ENCODE measurements at regions not wholly inside any gene's neighbourhood (a gene's known extent, or its start where the extent isn't known, plus 50 kb on each side); places are given as distances from the start of the nearest gene placed in this dataset.

- POLR2A ChIA-PET (ENCODE audit: unreplicated experiment) = no interaction called here
- CTCF ChIA-PET = no interaction called here
- Histone ChIP-seq H3F3A (ENCODE audit: low read length, unreplicated experiment) (no peaks in the 10 kb centered on the region), H3K4me1 (ENCODE audit: insufficient read depth, low read length) (no peaks in the 10 kb centered on the region), H4K20me1 (ENCODE audit: low read length) (no peaks in the 10 kb centered on the region), H3K27ac (ENCODE audit: low read length) (no peak overlapping the region), H3K36me3 (ENCODE audit: low read depth, low read length) (no peaks in the 10 kb centered on the region), H3K79me2 (ENCODE audit: low read length) (no peaks in the 10 kb centered on the region), H3K9me2 (replicated peaks; ENCODE audit: low read length) (no peaks in the 10 kb centered on the region), H2AFZ (ENCODE audit: low read length) (no peak overlapping the region), H3K9ac (ENCODE audit: low read length) (no peak overlapping the region), H3K4me3 (ENCODE audit: low read length) (no peak overlapping the region), H3K4me2 (ENCODE audit: low read length) (no peak overlapping the region), H3K27me3 (ENCODE audit: low read length) (no peaks in the 10 kb centered on the region), H3K9me3 (ENCODE audit: low read length) (no peaks in the 10 kb centered on the region)
- ATAC-seq (no peak), DNase-seq (no peak)
- BruUV-seq (replicated peaks) = no TSS peak
- intact Hi-C loops (cut with micrococcal nuclease) = no loop called here
- TF ChIP-seq EZH2 (IDR thresholded peaks at IDR 0.05; ENCODE audit: low read length, unreplicated experiment) (no peak), CTCF (conservative IDR thresholded peaks at IDR 0.05; ENCODE audit: low read depth, low read length) (no peak), EZH2phosphoT487 (IDR thresholded peaks at IDR 0.05; ENCODE audit: borderline replicate concordance, low read length) (no peak)
These were observed 443.8 kb downstream of the CMPK2 start for GRCh38 chr2:6421888-6422287.

- Histone ChIP-seq H3K27me3 (ENCODE audit: low read length) (no peaks in the 10 kb centered on the region), H3K79me2 (ENCODE audit: low read length) (no peaks in the 10 kb centered on the region), H3K9me3 (ENCODE audit: low read length) (no peaks in the 10 kb centered on the region), H4K20me1 (ENCODE audit: low read length) (no peaks in the 10 kb centered on the region), H2AFZ (ENCODE audit: low read length) (no peak overlapping the region), H3K4me1 (ENCODE audit: insufficient read depth, low read length) (no peaks in the 10 kb centered on the region), H3K36me3 (ENCODE audit: low read depth, low read length) (no peaks in the 10 kb centered on the region), H3K9ac (ENCODE audit: low read length) (no peak overlapping the region), H3K4me2 (ENCODE audit: low read length) (no peak overlapping the region), H3K27ac (ENCODE audit: low read length) (no peak overlapping the region), H3K9me2 (replicated peaks; ENCODE audit: low read length) (no peaks in the 10 kb centered on the region), H3K4me3 (ENCODE audit: low read length) (no peak overlapping the region), H3F3A (ENCODE audit: low read length, unreplicated experiment) (no peaks in the 10 kb centered on the region)
- ChIA-PET POLR2A (ENCODE audit: unreplicated experiment) (no interaction called here), CTCF (no interaction called here)
- no peak for TF ChIP-seq EZH2phosphoT487 (IDR thresholded peaks at IDR 0.05; ENCODE audit: borderline replicate concordance, low read length)
- no peak for TF ChIP-seq EZH2 (IDR thresholded peaks at IDR 0.05; ENCODE audit: low read length, unreplicated experiment)
- TF ChIP-seq CTCF (conservative IDR thresholded peaks at IDR 0.05; ENCODE audit: low read depth, low read length) = no peak
- intact Hi-C loops (cut with micrococcal nuclease) = no loop called here
- DNase-seq (no peak), ATAC-seq (no peak)
- BruUV-seq (replicated peaks) = no TSS peak
These were observed 442.6 kb downstream of the CMPK2 start for GRCh38 chr2:6423157-6423556.

GRCh38 chr2:6423944-6424343 lies 441.8 kb downstream of the CMPK2 start:
- H3K9me3 ChIP-seq (ENCODE audit: low read length) = no peaks in the 10 kb centered on the region
- DNase-seq (no peak), ATAC-seq (no peak)
- no peaks in the 10 kb centered on the region for H3K4me1 ChIP-seq (ENCODE audit: insufficient read depth, low read length)
- POLR2A ChIA-PET (ENCODE audit: unreplicated experiment) = no interaction called here
- no TSS peak for BruUV-seq (replicated peaks)
- no peak overlapping the region for H3K9ac ChIP-seq (ENCODE audit: low read length)
- no peaks in the 10 kb centered on the region for H3F3A ChIP-seq (ENCODE audit: low read length, unreplicated experiment)
- H3K4me3 ChIP-seq (ENCODE audit: low read length) = no peak overlapping the region
- H3K9me2 ChIP-seq (replicated peaks; ENCODE audit: low read length) = no peaks in the 10 kb centered on the region
- CTCF ChIA-PET = no interaction called here
- H3K4me2 ChIP-seq (ENCODE audit: low read length) = no peak overlapping the region
- no peak overlapping the region for H2AFZ ChIP-seq (ENCODE audit: low read length)
- H3K36me3 ChIP-seq (ENCODE audit: low read depth, low read length) = no peaks in the 10 kb centered on the region
- no peaks in the 10 kb centered on the region for H3K27me3 ChIP-seq (ENCODE audit: low read length)
- TF ChIP-seq CTCF (conservative IDR thresholded peaks at IDR 0.05; ENCODE audit: low read depth, low read length) (no peak), EZH2phosphoT487 (IDR thresholded peaks at IDR 0.05; ENCODE audit: borderline replicate concordance, low read length) (no peak), EZH2 (IDR thresholded peaks at IDR 0.05; ENCODE audit: low read length, unreplicated experiment) (no peak)
- H3K27ac ChIP-seq (ENCODE audit: low read length) = no peak overlapping the region
- H4K20me1 ChIP-seq (ENCODE audit: low read length) = no peaks in the 10 kb centered on the region
- no peaks in the 10 kb centered on the region for H3K79me2 ChIP-seq (ENCODE audit: low read length)
- intact Hi-C loops (cut with micrococcal nuclease) = no loop called here
